ENCODE measurements at regions not wholly inside any gene's neighbourhood (a gene's known extent, or its start where the extent isn't known, plus 50 kb on each side); places are given as distances from the start of the nearest gene placed in this dataset.

- TF ChIP-seq, protein P1, sequence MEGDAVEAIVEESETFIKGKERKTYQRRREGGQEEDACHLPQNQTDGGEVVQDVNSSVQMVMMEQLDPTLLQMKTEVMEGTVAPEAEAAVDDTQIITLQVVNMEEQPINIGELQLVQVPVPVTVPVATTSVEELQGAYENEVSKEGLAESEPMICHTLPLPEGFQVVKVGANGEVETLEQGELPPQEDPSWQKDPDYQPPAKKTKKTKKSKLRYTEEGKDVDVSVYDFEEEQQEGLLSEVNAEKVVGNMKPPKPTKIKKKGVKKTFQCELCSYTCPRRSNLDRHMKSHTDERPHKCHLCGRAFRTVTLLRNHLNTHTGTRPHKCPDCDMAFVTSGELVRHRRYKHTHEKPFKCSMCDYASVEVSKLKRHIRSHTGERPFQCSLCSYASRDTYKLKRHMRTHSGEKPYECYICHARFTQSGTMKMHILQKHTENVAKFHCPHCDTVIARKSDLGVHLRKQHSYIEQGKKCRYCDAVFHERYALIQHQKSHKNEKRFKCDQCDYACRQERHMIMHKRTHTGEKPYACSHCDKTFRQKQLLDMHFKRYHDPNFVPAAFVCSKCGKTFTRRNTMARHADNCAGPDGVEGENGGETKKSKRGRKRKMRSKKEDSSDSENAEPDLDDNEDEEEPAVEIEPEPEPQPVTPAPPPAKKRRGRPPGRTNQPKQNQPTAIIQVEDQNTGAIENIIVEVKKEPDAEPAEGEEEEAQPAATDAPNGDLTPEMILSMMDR (IDR thresholded peaks at IDR 0.05; ENCODE audit: low read depth, low read length, poor library complexity, severe bottlenecking), result no peak
- TF ChIP-seq EZH2phosphoT487 (IDR thresholded peaks at IDR 0.05; ENCODE audit: borderline replicate concordance, low read length), result no peak
These were observed 99.2 kb upstream of the CDH8 start for GRCh38 chr16:62135446-62135845.

All from DOHH2 (cell line).